ENCODE measurements at regions not wholly inside any gene's neighbourhood (a gene's known extent, or its start where the extent isn't known, plus 50 kb on each side); places are given as distances from the start of the nearest gene placed in this dataset.

GRCh38 chr10:78139341-78139740 is 105.7 kb downstream of the RPS24 start:
- Histone ChIP-seq H3K4me1 (ENCODE audit: insufficient read depth, low read length, poor library complexity, severe bottlenecking) (no peaks in the 10 kb centered on the region), H2AFZ (ENCODE audit: low read length) (no peak overlapping the region), H3K27ac (ENCODE audit: low read depth, low read length, poor library complexity, severe bottlenecking) (no peak overlapping the region), H4K20me1 (ENCODE audit: insufficient read depth, low read length) (no peaks in the 10 kb centered on the region), H3K36me3 (ENCODE audit: insufficient read depth, low read length) (no peaks in the 10 kb centered on the region), H3K9me2 (ENCODE audit: insufficient read depth, low read length) (no peaks in the 10 kb centered on the region), H3K4me2 (ENCODE audit: low read length) (no peak overlapping the region), H3K9me3 (ENCODE audit: low read length) (no peaks in the 10 kb centered on the region), H3K4me3 (ENCODE audit: low read depth, low read length, poor library complexity, severe bottlenecking) (no peak overlapping the region), H3K79me2 (ENCODE audit: insufficient read depth, low read depth, low read length) (no peaks in the 10 kb centered on the region)
- DNase-seq (ENCODE audit: low spot score), result no peak
- TF ChIP-seq EZH2phosphoT487 (IDR thresholded peaks at IDR 0.05; ENCODE audit: borderline replicate concordance, low read depth, low read length) (no peak), CTCF (conservative IDR thresholded peaks at IDR 0.05; ENCODE audit: low read length) (no peak)
- ChIA-PET POLR2A (no interaction called here), CTCF (ENCODE audit: unreplicated experiment) (no interaction called here)
- BruUV-seq (replicated peaks), result no TSS peak
- intact Hi-C loops (cut with micrococcal nuclease; ENCODE audit: unreplicated experiment), result no loop called here

GRCh38 chr10:78140066-78140630 is 106.5 kb downstream of the RPS24 start:
- CTCF ChIA-PET (ENCODE audit: unreplicated experiment), result no interaction called here
- BruUV-seq (replicated peaks), result no TSS peak
- intact Hi-C loops (cut with micrococcal nuclease; ENCODE audit: unreplicated experiment), result no loop called here
- Histone ChIP-seq H3K9me3 (ENCODE audit: low read length) (no peaks in the 10 kb centered on the region), H3K79me2 (ENCODE audit: insufficient read depth, low read depth, low read length) (no peaks in the 10 kb centered on the region), H3K36me3 (ENCODE audit: insufficient read depth, low read length) (no peaks in the 10 kb centered on the region), H3K9me2 (ENCODE audit: insufficient read depth, low read length) (no peaks in the 10 kb centered on the region), H4K20me1 (ENCODE audit: insufficient read depth, low read length) (no peaks in the 10 kb centered on the region), H3K4me1 (ENCODE audit: insufficient read depth, low read length, poor library complexity, severe bottlenecking) (no peaks in the 10 kb centered on the region), H2AFZ (ENCODE audit: low read length) (no peak overlapping the region), H3K4me2 (ENCODE audit: low read length) (no peak overlapping the region), H3K27ac (ENCODE audit: low read depth, low read length, poor library complexity, severe bottlenecking) (no peak overlapping the region), H3K4me3 (ENCODE audit: low read depth, low read length, poor library complexity, severe bottlenecking) (no peak overlapping the region)
- POLR2A ChIA-PET, result no interaction called here
- no peak for TF ChIP-seq CTCF (conservative IDR thresholded peaks at IDR 0.05; ENCODE audit: low read length)
- no peak for TF ChIP-seq EZH2phosphoT487 (IDR thresholded peaks at IDR 0.05; ENCODE audit: borderline replicate concordance, low read depth, low read length)
- DNase-seq (ENCODE audit: low spot score), result no peak

- Histone ChIP-seq H2AFZ (ENCODE audit: low read length) (no peak overlapping the region), H3K4me3 (ENCODE audit: low read depth, low read length, poor library complexity, severe bottlenecking) (no peak overlapping the region), H3K4me2 (ENCODE audit: low read length) (no peak overlapping the region), H4K20me1 (ENCODE audit: insufficient read depth, low read length) (no peaks in the 10 kb centered on the region), H3K9me3 (ENCODE audit: low read length) (no peaks in the 10 kb centered on the region), H3K27ac (ENCODE audit: low read depth, low read length, poor library complexity, severe bottlenecking) (no peak overlapping the region), H3K79me2 (ENCODE audit: insufficient read depth, low read depth, low read length) (no peaks in the 10 kb centered on the region), H3K9me2 (ENCODE audit: insufficient read depth, low read length) (no peaks in the 10 kb centered on the region), H3K4me1 (ENCODE audit: insufficient read depth, low read length, poor library complexity, severe bottlenecking) (no peaks in the 10 kb centered on the region), H3K36me3 (ENCODE audit: insufficient read depth, low read length) (no peaks in the 10 kb centered on the region)
- no TSS peak for BruUV-seq (replicated peaks)
- ChIA-PET POLR2A (no interaction called here), CTCF (ENCODE audit: unreplicated experiment) (interaction anchor here (1.0 kb wide), 1 partner anchor 14 kb away, joined by 3 read pairs; no protein-coding TSS in a partner anchor)
- intact Hi-C loops (cut with micrococcal nuclease; ENCODE audit: unreplicated experiment), result no loop called here
- DNase-seq (ENCODE audit: low spot score), result no peak
- TF ChIP-seq EZH2phosphoT487 (IDR thresholded peaks at IDR 0.05; ENCODE audit: borderline replicate concordance, low read depth, low read length) (no peak), CTCF (conservative IDR thresholded peaks at IDR 0.05; ENCODE audit: low read length) (no peak)
Observed at GRCh38 chr10:78143576-78143975, 109.9 kb downstream of the RPS24 start.

Data from OCI-LY7 (cell line).